ENCODE measurements at regions not wholly inside any gene's neighbourhood (a gene's known extent, or its start where the extent isn't known, plus 50 kb on each side); places are given as distances from the start of the nearest gene placed in this dataset.
A peak's percentile ranks its signal among the peaks of the same experiment; 100 is the strongest.
"Not testable (repeated sequence)": the region's sequence is repeated elsewhere in the genome, so short reads cannot be mapped to it uniquely, and the experiment has no call there.

- TF ChIP-seq CTCF (conservative IDR thresholded peaks at IDR 0.05; ENCODE audit: low read length) = no peak
- DNase-seq (ENCODE audit: low read depth) = no peak
- no peak overlapping the region for H3K4me3 ChIP-seq (ENCODE audit: low read length)
These were observed 185.5 kb upstream of the ATP10A start for GRCh38 chr15:26048669-26049068.

- TF ChIP-seq CTCF (conservative IDR thresholded peaks at IDR 0.05; ENCODE audit: low read length) = no peak
- DNase-seq (ENCODE audit: low read depth) = no peak
- no peak overlapping the region for H3K4me3 ChIP-seq (ENCODE audit: low read length)
These were observed 182.4 kb upstream of the ATP10A start for GRCh38 chr15:26045516-26045915.

- no peak overlapping the region for H3K4me3 ChIP-seq (ENCODE audit: low read length)
- no peak for TF ChIP-seq CTCF (conservative IDR thresholded peaks at IDR 0.05; ENCODE audit: low read length)
- DNase-seq (ENCODE audit: low read depth) = no peak
These were observed 179.9 kb upstream of the ATP10A start for GRCh38 chr15:26043018-26043417.

- TF ChIP-seq CTCF (conservative IDR thresholded peaks at IDR 0.05; ENCODE audit: low read length) = no peak
- DNase-seq (ENCODE audit: low read depth) = no peak
- no peak overlapping the region for H3K4me3 ChIP-seq (ENCODE audit: low read length)
These were observed 175.6 kb upstream of the ATP10A start for GRCh38 chr15:26038693-26039092.

- H3K4me3 ChIP-seq (ENCODE audit: low read length) = no peak overlapping the region
- peak; percentile 53 for TF ChIP-seq CTCF (conservative IDR thresholded peaks at IDR 0.05; ENCODE audit: low read length)
- DNase-seq (ENCODE audit: low read depth) = peak; percentile 14
These were observed 174.2 kb upstream of the ATP10A start for GRCh38 chr15:26037369-26037768.

- DNase-seq (ENCODE audit: low read depth) = no peak
- no peak for TF ChIP-seq CTCF (conservative IDR thresholded peaks at IDR 0.05; ENCODE audit: low read length)
These were observed 170.4 kb upstream of the ATP10A start for GRCh38 chr15:26033493-26033892.

GRCh38 chr15:26032162-26032846 lies 169.2 kb upstream of the ATP10A start:
- no peak for TF ChIP-seq CTCF (conservative IDR thresholded peaks at IDR 0.05; ENCODE audit: low read length)
- H3K4me3 ChIP-seq (ENCODE audit: low read length) = no peak overlapping the region
- DNase-seq (ENCODE audit: low read depth) = no peak

More at GRCh38 chr15:26033493-26033892, 170.4 kb upstream of the ATP10A start:
- H3K4me3 ChIP-seq (ENCODE audit: low read length) = no peak overlapping the region

- not testable (repeated sequence) for H3K4me3 ChIP-seq (ENCODE audit: low read length); DNase-seq (ENCODE audit: low read depth)
These were observed 166.5 kb upstream of the ATP10A start for GRCh38 chr15:26029586-26029985.

All from AG10803 (cell line).